ENCODE measurements at regions not wholly inside any gene's neighbourhood (a gene's known extent, or its start where the extent isn't known, plus 50 kb on each side); places are given as distances from the start of the nearest gene placed in this dataset.

DNA sequence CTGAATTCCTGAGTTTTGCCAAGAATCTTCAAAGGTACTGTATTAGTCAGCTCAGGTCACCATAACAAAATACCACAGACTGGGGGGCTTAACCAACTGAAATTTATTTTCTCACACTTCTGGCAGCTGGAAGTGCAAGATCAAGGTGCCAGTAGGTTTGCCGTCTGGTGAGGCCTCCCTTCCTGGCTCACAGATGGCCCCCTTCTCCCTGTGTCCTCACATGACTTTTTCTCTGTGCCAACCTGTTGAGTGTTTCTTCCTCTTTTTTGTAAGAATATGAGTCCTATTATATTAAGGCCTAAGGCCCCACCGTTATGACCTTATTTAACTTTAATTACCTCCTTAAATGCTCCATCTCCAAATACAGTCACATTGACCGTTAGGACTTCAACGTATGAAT is 156.1 kb upstream of the KIF2A start:
- TF ChIP-seq CTCF (IDR thresholded peaks at IDR 0.05) (no peak), POLR2A (IDR thresholded peaks at IDR 0.05) (no peak)
- Histone ChIP-seq H3K4me1 (no peaks in the 10 kb centered on the region), H3K36me3 (ENCODE audit: low read depth, missing control alignments) (no peaks in the 10 kb centered on the region), H3K27ac (no peak overlapping the region), H3K27me3 (no peaks in the 10 kb centered on the region), H3K9me3 (no peaks in the 10 kb centered on the region), H3K4me3 (no peak overlapping the region)
- intact Hi-C loops (cut with DNase I; ENCODE audit: low total_unique reads) = no loop called here
- no peak for DNase-seq
- WGBS, 2 donors = 84 to 91% methylated on average over 4 of the region's 4 CpGs

DNA sequence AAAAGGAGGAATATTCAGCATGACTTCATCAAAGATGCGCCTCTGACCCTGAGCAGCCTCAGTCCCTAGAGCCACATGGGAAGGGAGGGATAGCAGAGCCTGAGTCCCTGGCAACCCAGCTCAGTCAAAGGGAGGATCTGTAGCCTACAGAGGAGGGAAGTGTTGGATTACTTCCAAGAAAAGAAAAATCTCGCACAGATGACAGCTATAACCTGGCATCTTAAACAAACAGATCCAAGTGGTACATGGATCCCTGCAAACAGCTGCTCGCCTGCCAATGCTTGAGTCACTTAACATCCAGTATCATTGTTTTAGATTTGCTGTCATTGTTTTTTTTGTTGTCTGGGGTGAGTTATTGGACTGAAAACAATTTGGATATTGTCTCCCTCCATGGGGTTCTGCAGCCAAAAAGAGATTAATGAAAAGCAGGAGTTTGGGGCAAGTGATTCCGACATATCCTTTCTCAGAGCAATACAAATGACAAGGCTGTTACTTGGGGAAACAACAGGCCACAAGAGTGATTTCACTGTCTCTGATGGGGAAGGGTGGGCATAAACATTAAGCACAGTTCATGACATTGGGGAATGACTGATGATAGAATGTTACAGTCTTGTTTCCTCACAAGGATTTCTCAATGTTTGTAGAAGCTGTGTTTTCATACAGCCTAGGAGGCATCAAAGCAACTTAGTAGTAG is 153.5 kb upstream of the KIF2A start:
- DNase-seq = no peak
- no peak overlapping the region for H3K4me3 ChIP-seq

DNA sequence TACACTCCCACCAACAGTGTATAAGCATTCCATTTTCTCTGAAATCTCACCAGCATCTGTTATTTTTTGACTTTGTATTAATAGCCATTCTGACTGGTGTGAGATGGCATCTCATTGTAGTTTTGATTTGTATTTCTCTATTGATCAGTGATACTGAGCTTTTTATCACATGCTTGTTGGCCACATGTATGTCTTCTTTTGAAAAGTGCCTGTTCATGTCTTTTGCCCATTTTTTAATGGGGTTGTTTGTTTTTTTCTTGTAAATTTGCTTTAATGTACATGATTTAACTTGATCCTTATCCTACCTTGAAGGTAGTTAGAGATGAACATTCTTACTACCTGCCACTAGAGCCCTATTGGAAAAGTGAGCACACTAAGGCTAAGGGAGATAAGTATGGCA is 151.2 kb upstream of the KIF2A start:
- no peak overlapping the region for H3K27ac ChIP-seq
- no peaks in the 10 kb centered on the region for H3K9me3 ChIP-seq
- H3K4me3 ChIP-seq = no peak overlapping the region
- no peaks in the 10 kb centered on the region for H3K36me3 ChIP-seq (ENCODE audit: low read depth, missing control alignments)
- DNase-seq = no peak
- TF ChIP-seq POLR2A (IDR thresholded peaks at IDR 0.05) = no peak
- TF ChIP-seq CTCF (IDR thresholded peaks at IDR 0.05) = no peak
- H3K4me1 ChIP-seq = no peaks in the 10 kb centered on the region
- intact Hi-C loops (cut with DNase I; ENCODE audit: low total_unique reads) = no loop called here
- H3K27me3 ChIP-seq = no peaks in the 10 kb centered on the region

More for the DNA sequence above, 153.5 kb upstream of the KIF2A start:
- intact Hi-C loops (cut with DNase I; ENCODE audit: low total_unique reads) = no loop called here
- H3K27me3 ChIP-seq = no peaks in the 10 kb centered on the region
- no peaks in the 10 kb centered on the region for H3K9me3 ChIP-seq
- TF ChIP-seq CTCF (IDR thresholded peaks at IDR 0.05) (no peak), POLR2A (IDR thresholded peaks at IDR 0.05) (no peak)
- H3K27ac ChIP-seq = no peak overlapping the region
- WGBS, 2 donors = 67 to 70% methylated on average over 4 of the region's 4 CpGs
- no peaks in the 10 kb centered on the region for H3K36me3 ChIP-seq (ENCODE audit: low read depth, missing control alignments)
- H3K4me1 ChIP-seq = no peaks in the 10 kb centered on the region

GRCh38 chr5:62155988-62156387 is 150.0 kb upstream of the KIF2A start:
- no peak overlapping the region for H3K27ac ChIP-seq
- H3K4me1 ChIP-seq = no peaks in the 10 kb centered on the region
- DNase-seq = no peak
- intact Hi-C loops (cut with DNase I; ENCODE audit: low total_unique reads) = no loop called here
- no peaks in the 10 kb centered on the region for H3K27me3 ChIP-seq
- TF ChIP-seq POLR2A (IDR thresholded peaks at IDR 0.05) (no peak), CTCF (IDR thresholded peaks at IDR 0.05) (no peak)
- 76 to 91% methylated on average over 3 of the region's 3 CpGs for WGBS, 2 donors
- H3K9me3 ChIP-seq = no peaks in the 10 kb centered on the region
- no peaks in the 10 kb centered on the region for H3K36me3 ChIP-seq (ENCODE audit: low read depth, missing control alignments)
- H3K4me3 ChIP-seq = no peak overlapping the region

GRCh38 chr5:62167561-62168057 is 138.4 kb upstream of the KIF2A start:
- no peak overlapping the region for H3K27ac ChIP-seq
- H3K4me1 ChIP-seq = no peaks in the 10 kb centered on the region
- H3K9me3 ChIP-seq = no peaks in the 10 kb centered on the region
- H3K27me3 ChIP-seq = no peaks in the 10 kb centered on the region
- no peak overlapping the region for H3K4me3 ChIP-seq
- DNase-seq = no peak
- intact Hi-C loops (cut with DNase I; ENCODE audit: low total_unique reads) = no loop called here
- no peaks in the 10 kb centered on the region for H3K36me3 ChIP-seq (ENCODE audit: low read depth, missing control alignments)
- WGBS, 2 donors = 65 to 76% methylated on average over 3 of the region's 3 CpGs
- TF ChIP-seq CTCF (IDR thresholded peaks at IDR 0.05) (no peak), POLR2A (IDR thresholded peaks at IDR 0.05) (no peak)

Measured in testis (tissue), 2 donors.